Upper lobe of left lung (tissue), 4 donors: ENCODE measurements at regions not wholly inside any gene's neighbourhood (a gene's known extent, or its start where the extent isn't known, plus 50 kb on each side); places are given as distances from the start of the nearest gene placed in this dataset.

Experiments used
- EP300 ChIP-seq, 4 donors: sonication (generic); formaldehyde crosslinking; IDR thresholded peaks; one replicate each; pipeline ENCODE4 v1.5.1; 2017; ENCODE audit warnings: antibody characterized with exemption in 4 of 4, control low read depth in 2 of 4
- POLR2A ChIP-seq, 4 donors: fragments of 450-650 bp; IDR thresholded peaks; one replicate each; pipeline ENCODE4 v1.5.1; 2016 to 2017; ENCODE audit warnings: antibody characterized with exemption in 4 of 4, mild to moderate bottlenecking in 2 of 4
- POLR2AphosphoS5 ChIP-seq, 2 donors: sonication (generic); formaldehyde crosslinking; IDR thresholded peaks; one replicate each; pipeline ENCODE4 v1.5.1; 2017; ENCODE audit warnings: antibody characterized with exemption in 2 of 2
- TF ChIP-seq, protein P1 (sequence below), 6 experiments: fragments of 450-650 bp in 4 of 6; fragments of 200-600 bp in 2 of 6; sonication (generic) in 2 of 6; IDR thresholded peaks; one replicate each; pipeline ENCODE4 v1.5.1; 2016 to 2019; ENCODE audit warnings: antibody characterized with exemption in 6 of 6

DNA sequence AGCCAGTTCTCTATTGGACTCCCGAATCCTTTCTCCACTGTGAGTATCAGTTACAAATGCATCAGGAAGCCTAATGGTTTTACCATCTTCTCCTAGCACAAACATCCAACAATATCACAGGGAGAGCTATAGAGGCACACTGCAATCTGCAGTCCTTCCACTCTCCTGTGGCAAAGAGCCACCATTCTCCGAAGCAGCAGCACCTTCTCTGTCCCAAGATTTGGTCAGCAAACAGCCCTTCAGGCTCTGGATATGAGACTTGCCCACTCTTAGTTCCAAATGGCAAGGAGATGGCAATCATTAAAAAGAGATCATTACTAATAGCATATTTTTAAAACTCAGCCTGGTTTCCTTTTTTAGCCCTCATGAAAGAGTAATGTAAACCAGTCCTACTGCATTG, 223.4 kb downstream of the HS3ST3A1 start:
- TF ChIP-seq, protein P1, sequence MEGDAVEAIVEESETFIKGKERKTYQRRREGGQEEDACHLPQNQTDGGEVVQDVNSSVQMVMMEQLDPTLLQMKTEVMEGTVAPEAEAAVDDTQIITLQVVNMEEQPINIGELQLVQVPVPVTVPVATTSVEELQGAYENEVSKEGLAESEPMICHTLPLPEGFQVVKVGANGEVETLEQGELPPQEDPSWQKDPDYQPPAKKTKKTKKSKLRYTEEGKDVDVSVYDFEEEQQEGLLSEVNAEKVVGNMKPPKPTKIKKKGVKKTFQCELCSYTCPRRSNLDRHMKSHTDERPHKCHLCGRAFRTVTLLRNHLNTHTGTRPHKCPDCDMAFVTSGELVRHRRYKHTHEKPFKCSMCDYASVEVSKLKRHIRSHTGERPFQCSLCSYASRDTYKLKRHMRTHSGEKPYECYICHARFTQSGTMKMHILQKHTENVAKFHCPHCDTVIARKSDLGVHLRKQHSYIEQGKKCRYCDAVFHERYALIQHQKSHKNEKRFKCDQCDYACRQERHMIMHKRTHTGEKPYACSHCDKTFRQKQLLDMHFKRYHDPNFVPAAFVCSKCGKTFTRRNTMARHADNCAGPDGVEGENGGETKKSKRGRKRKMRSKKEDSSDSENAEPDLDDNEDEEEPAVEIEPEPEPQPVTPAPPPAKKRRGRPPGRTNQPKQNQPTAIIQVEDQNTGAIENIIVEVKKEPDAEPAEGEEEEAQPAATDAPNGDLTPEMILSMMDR (IDR thresholded peaks at IDR 0.05): no peak
- TF ChIP-seq POLR2AphosphoS5 (IDR thresholded peaks at IDR 0.05) (no peak), POLR2A (IDR thresholded peaks at IDR 0.05) (no peak), EP300 (IDR thresholded peaks at IDR 0.05) (no peak)
